HG03460 (cell line): ENCODE measurements at regions not wholly inside any gene's neighbourhood (a gene's known extent, or its start where the extent isn't known, plus 50 kb on each side); places are given as distances from the start of the nearest gene placed in this dataset.

ENCODE experiments used
- ATAC-seq: cut with Tn5 transposase; IDR thresholded peaks from one replicate; pipeline ENCODE4 v1.9.1; 2021; ENCODE audit not compliant: unreplicated experiment

DNA sequence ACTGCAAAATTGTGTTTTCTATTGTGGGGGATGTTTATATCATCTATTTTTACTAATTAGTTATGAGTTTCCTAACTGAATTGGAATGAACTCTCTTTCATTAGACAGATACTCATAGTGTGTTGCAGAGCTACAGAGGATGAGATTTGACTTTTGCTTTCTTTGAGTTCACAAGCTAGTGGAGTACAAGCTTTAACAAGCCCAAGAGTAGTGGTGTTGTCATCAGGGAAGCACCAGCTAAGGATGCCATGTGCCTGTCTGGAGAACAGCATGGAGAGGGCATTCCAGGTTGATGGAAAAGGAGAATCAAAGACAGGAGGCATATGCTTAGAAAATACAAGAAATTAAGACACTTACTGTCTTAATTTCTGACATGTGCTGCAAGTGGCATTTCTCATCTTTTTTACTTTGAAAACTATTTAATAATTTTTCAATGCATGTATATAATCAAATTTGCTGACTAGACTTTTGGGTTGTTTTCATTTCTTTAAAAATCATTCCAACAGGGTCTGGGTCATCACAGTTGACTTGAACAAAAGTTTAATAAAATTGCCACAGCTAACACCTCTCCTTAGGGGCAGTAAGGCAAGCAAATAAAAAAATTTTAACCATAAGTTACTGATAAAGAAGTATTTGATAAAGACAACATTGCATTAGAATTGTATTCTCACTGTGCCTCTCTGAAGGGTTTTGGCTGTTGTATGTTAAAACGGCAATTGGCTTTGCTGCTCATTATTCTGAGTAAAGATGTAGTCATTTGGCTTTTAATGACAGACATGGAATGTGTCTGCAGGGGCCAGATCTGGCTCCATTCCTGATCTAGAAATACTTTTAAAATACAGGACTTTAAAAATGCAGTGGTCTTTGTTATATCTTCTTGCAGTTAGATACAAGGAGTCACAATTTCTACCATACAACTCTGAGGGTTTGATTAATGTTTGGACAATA is 323.7 kb upstream of the CDH11 start:
- no peak for ATAC-seq

DNA sequence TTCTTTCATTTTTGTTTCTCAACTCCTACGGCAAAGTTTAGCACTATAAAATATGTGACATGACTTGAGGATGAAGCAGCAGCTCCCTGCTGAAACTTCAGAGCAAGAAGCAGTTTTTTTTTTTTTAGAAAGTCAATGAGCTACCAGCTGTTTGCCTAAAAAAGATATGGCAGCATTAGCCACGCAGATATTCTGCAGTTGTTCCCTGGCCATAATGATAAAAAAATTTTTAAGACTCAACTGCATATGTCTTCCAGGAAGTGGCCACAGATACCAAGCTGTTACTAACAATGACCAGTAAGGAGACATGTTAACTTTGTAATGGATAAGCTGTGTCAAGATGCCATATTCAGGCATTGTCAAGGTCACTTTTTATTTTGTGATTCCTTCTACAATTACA is 319.6 kb upstream of the CDH11 start:
- no peak for ATAC-seq

DNA sequence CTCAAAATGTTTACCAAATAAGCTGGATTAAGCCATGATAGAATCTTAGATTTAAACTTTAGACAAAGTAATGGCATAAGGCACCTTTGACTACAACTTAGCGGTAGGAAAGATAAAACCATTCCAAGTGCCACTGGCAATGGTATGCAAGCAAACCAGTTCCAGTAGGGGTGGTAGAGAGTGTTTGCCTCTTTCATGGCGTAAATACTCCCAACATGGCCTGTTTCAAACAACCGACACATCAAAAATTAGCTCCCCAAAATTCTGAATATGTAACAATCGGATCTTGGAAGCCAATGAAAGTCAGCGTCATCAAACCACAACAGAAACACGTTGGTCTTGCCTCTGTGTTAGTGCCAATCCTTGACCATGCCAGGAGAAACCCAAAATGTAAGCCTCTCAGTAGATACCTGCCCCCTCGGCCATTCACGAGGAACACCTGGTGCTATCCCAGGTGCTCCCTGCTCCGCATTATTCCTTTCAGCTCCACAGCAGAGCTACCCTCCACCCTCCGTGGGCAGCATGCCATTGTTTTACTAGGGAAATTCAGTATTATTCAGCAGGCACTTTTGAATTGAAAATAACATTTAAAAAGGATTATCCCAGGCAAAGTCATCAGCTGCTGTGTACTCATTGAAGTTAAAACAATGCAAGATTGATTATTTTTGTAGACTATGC is 307.8 kb upstream of the CDH11 start:
- no peak for ATAC-seq

DNA sequence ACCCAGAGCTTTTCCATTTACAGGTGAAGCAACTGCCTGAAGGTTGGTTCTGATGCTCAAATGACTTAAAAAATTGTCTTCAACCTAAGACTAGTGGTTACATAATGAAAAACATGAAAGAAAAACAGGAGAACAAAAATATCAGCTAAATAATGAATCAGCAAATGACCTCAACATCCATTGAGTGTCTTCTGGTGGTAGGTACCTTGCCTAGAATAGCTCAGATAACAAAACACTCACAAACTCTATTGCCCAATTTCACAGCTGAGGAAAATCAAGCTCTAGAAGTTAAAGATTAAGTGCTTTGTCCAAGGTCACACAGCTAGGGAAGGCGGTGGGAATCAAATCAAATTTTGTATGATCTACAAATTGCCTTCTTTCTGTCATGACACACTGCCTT is 304.6 kb upstream of the CDH11 start:
- ATAC-seq, result no peak

DNA sequence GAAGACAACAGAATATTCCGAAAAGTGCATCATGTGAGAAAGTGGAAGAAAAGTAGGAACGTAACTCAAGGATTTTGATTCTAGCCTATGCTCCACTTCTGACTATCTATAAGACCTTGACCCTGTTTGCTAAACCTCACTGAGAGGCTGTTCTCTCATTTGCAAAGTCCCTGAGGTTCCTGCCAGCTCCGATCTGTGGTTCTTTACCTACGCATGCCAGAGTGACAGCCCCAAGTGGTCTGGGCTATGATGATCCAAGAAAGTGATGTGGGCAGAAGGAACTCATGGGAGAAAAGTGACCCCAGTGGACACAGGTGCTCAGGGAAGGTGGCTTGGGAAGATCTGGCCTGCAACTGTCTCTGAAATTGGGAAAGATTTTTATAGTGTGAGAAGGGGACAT is 301.1 kb upstream of the CDH11 start:
- no peak for ATAC-seq

DNA sequence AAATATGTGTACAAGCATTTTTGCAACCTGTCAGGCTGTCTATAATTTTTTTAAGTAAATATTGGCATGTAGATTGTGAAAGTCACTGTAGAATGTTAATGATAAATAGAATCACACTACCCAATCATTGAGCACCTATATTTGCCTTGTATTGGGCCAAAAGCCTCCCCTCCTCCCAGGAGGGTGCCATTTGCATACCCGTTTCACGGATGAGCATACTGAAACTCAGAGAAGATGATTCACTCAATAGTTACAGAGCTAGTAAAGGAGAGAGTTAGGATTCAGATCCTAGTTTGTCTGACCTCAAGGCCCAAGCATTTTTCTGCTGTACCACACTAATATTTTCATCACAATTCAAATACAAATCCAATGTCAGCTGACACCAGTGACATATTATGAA is 299.7 kb upstream of the CDH11 start:
- ATAC-seq, result no peak

DNA sequence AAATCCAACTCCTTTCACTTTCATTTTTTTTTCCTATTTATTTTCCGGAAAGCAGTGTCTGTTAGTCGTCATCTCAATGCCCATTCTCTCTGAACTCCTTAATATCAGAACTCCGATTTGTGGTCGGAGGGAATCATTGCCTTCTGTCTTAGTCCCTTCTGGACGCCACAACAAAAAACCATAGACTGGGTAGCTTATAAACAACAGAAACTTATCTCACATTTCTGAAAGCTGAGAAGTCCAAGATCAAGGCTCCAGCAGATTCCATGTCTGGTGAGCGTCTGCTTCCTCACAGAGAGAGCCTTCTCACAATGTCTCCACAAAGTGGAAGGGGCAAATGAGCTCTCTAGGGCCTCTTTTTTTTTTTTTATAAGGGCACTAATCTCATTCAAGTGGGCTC is 296.6 kb upstream of the CDH11 start:
- no peak for ATAC-seq

DNA sequence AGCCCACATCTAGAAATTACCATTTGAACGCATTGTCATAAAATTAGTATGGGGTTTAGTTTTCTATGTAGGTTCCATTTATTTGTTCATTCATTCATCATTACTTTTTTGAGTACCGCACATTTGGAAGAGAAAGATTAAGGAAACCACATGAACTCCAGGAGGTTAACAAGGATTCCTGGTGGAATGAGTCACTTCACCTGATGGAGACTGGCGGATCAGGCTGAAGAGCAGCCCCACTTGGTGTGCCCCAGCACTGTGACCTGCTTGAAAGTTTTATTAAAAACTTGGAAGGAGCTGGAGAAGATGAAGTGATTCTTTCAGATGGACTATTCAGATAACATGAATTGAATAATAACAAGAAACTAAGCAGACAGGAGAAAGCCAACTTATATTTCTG is 293.6 kb upstream of the CDH11 start:
- no peak for ATAC-seq

DNA sequence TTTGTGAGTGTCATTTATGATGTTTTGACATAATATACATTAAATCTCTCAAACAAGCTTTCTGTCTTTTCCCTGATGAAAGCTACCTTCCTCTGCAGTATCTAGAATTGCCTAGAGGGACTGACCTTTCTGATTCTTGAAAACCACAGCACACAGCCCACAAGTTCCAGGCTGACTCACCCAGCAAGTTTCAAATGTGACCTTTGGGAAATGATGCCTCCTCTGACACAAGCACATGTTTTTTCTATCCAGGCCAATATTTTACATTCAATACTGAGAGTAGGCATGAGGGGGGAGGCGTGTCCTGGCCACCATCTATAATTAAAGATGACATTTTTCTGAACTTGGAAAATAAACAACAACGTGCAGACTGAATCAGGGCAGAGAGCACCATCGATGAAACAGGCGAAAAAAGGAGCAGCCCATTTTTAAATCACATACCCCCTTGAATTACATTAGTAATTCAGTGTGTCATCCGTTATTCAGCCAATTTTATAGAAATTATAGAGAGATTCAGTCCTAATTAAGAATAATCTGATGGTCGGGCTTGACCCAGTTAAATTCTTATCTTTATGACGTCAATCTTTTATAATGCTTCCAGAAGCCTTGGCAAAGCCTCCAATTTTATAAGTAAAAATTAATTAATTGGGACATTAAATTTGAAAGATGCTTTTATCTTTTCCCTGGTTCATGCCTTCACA is 292.6 kb upstream of the CDH11 start:
- ATAC-seq, result no peak

DNA sequence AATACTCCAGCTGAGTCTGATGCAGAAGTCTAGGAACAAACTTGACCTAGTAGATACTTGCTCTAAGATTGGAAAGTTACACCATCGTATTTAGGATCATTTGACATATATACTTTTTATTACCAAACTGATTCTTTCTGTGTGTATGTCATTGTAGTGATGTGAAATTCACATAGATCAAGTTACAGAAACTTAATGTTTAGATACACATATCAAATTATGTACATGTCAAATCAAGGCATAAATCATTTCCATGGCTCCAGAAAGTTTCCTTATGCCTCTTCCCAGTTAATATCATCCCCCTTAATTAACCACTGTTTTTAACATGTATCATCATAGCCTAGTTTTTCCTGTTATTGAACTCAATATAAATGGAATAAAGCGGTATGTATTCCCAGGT is 292.0 kb upstream of the CDH11 start:
- no peak for ATAC-seq

DNA sequence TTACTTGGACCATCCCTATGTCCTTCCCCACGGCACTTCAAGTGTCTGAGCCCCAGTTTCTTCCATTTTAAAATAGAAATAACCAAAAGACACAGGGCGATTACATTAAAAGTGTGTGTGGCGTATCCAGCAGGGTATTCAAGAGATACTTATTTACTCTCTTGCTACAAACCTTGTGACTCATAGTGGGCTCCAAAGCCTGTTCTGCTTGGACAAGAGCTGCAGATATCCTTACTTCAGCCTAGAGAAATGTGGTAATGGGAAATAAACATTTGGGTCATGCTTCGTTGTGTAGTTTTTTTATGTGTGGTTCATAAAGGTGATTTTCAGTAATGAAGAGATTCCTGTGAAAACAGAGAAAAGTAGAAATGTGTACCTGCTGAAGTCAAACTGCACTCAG is 288.9 kb upstream of the CDH11 start:
- ATAC-seq, result no peak

DNA sequence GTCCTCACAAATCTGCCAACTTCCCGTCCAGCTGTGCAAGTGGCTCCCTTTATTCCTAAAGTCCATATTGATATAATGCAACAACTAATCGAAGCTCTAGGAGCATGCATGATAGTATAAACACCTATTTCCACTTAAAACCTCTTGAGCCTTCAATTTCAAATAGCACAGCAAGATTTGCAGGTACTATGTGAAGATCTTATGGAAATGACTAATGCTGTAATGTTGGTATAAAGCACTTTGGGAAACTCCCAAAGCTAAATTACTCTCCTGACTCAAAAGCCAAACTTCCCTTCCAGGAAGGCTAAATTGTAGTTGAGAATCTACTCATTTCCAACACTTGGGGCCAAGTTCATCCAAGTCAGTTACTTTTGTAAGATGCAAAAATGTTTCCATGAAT is 287.6 kb upstream of the CDH11 start:
- no peak for ATAC-seq

DNA sequence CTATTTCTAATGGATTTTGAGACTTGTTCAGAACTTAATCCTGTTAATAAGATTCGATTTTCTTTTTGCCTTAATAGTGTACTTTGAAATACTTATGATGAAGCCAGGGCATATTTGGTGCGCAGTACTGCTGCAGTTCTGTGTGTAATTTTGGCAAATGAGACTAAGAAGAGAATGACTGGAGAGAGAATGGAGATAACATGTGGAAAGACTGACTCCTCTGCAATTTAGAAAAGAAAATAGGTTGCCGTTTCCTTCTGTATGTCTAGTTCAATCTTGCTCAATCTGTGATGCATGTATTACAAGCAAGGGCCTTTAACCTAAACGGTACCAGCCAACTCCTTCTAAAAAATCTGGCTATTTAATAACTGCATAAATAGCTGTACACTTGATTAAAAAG is 285.1 kb upstream of the CDH11 start:
- ATAC-seq, result no peak

DNA sequence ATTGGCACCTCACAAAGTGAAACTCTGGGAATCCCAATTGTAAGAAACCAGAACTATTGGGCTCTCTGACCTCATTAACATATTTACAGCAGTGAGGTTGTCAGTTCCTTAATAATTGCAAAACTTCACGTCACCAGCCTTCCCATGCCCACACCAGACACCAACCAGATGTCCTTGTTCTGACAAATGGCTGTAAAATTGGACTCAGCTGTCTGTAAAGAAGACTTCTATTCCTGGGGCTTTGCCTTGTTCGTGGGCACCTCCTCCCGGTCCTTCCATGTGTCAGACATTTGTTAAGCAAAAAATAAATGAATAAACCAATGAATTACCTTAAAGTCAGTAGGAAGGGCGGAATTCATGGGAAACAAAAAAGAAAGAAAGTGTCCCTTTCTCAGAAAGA is 284.3 kb upstream of the CDH11 start:
- no peak for ATAC-seq

DNA sequence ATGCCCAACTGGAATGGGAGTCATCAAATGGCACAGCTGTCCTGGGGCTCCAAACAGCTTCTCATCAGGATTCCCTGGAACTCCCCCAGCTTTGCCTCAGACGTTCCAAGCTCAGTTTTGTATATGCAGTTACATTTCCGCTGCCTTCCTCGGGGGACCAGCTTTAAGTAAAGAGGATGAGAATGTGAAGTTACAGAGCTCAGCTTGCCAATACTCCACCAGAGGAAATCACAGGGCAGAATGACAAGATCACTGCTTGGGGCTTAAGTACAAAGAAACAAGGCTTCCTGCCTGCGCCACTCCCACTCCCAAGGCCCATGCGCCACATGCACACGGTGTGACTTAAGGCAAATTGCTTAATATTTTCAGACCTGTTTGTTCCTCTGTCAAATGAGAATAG is 272.4 kb upstream of the CDH11 start:
- no peak for ATAC-seq

DNA sequence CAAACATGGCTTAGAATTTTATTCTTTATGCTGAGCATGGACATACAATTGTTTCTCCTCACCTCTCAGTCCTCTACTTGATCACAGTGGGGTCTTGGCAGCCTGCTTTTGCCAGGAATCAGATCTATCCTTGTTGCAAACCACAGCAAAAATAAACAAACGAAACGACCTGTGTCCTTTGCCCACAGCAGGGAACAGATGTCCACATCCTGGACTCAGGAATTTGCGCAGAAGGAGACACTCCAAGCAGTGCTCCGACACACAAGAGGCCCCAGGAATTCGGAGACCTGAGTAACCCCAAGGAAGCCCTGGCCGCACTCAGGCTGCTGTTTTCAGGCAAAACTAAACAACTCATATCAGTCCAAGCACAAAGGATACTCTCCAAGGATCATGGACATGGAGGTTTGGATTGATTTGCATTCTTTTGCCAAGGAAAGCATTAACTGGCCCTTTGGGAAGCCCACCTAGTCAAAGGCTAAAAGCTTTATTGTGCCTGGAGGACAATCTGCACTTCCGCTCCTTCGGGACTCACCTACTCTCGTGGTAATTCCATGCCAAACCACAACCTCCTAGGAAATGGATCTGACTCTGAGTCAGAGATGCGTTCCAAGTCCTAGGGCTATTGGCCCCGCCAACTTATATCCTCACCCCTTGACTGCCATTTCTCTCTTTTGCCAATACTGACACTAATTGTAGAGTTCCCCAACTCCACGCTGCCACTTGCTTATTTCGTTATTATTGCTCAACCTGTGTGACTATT is 271.1 kb upstream of the CDH11 start:
- ATAC-seq, result no peak

DNA sequence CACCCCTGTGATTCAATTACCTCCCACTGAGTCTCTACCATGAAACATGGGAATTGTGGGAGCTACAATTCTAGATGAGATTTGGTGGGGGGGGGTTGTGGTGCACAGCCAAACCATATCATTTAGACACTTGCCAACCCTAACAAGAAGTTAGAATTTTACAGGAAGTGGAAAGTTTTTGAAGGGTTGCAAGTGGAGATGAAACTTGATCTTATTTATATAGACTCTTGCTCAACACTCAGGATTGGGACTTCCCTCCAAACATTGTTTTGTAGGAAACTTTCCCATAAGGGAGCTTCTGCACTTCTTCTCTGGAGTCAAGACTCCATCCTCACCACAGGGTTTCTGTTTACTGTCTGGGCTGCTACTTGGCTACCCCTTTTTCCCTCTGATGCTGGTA is 266.7 kb upstream of the CDH11 start:
- ATAC-seq, result no peak

DNA sequence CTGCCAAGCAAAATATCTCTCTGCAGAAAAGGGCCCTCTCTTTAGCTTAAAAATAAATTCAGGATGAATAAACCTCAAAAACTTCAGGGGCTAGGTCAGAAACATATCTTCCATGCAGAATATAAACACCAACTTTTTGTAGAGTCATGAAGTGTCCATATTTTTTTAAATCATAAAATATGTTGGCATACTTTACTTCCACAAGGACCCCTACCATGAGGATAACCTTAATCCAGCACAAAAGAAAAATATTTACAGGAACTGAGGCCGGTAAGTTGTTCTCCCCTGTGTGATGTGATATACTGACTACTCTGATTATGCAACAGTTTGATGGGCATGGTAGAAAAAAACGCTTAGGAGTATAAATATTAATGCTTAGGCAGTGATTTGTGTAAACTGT is 264.8 kb upstream of the CDH11 start:
- no peak for ATAC-seq

DNA sequence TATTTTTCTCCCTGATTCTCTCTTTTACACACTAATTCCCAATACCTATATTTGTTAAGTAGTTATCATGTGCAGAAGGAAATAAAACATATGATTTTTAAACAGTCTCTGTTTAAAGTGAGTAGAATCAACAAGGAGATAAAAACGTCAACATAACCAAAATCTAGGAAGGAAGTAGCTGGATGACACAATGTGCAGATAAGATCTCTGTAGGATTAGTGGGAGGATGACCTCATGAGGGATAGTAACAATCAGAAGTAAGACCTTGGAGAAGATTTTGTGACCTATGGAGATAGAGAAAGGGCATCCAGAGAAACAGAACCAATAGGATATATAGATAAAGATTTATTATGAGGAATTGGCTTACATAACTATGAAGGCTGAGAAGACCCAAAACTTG is 262.6 kb upstream of the CDH11 start:
- no peak for ATAC-seq

DNA sequence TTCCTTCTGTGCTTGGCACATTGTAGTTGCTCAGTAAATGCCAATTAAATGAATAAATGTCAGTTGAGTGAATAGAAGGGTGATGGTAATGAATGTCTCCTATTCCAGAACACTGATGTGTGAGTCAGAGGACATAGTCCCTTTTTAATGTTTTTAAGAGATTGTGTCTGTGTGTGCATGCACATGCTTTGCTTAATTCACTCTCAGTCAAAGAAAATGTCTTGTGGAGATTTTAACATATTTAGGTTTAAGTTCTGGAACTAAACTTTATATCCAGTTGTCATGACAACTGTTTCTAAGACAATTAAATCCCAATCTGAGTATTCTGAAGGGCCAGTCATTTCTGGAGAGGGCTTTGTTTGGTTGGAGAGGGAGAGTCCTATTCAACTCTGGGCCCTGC is 255.3 kb upstream of the CDH11 start:
- ATAC-seq, result no peak

DNA sequence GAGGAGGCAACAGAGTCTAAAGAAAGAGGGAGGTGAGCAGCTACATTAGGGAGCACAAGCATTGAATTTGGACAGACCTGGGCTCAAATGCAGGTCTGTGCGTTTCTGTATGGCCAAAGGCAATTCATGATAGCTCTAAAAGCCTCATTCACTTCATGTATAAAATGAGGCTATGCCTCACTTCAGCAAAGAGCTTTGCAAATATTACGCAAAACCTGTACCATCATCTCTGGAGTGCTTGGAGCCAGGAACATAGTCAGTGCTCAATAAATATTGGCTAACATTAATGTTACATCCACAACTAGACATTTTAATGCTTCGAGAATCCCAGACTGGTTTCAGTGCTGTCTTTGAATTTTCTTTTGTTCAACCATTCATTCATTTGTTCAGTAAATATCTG is 254.7 kb upstream of the CDH11 start:
- ATAC-seq, result no peak
